ENCODE measurements at regions not wholly inside any gene's neighbourhood (a gene's known extent, or its start where the extent isn't known, plus 50 kb on each side); places are given as distances from the start of the nearest gene placed in this dataset.

DNA sequence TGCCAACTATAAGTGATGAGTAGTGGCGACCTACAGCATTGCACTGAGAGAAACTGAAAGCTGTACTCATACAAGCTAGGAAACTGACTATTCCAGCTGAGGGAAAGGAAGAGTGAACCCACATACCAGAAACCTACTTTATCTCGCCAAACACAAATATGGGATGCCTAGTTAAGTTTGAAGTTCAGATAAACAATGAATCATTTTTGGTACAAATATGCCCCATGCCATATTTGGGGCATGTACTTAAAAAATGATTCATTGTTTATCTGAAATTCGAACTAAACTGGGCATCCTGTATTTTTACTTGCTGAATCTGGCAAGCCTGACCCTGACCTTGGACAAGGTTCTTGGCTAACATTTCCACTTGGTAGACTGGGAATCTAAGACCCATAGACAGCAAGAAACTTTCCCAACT lies 527.8 kb upstream of the PSMD7 start:
- ChIA-PET CTCF (ENCODE audit: low intra/inter-chr PET ratio, low total read pairs) (no interaction called here), POLR2A (no interaction called here)
- Histone ChIP-seq H3K9ac (ENCODE audit: insufficient read depth, low read depth, low read length) (no peak overlapping the region), H3K36me3 (replicated peaks in 1 of 2; ENCODE audit: control insufficient read depth in 1 of 2, insufficient read depth in 2 of 2, low read length in 2 of 2) (no peaks in the 10 kb centered on the region), H3K4me1 (ENCODE audit: insufficient read depth, low read length) (no peaks in the 10 kb centered on the region), H3K4me3 (replicated peaks in 1 of 3; ENCODE audit: insufficient read depth in 1 of 3, low read depth in 2 of 3, low read length in 3 of 3) (no peak overlapping the region), H4K20me1 (ENCODE audit: insufficient read depth, low read length) (no peaks in the 10 kb centered on the region), H3K9me3 (ENCODE audit: low read length) (no peaks in the 10 kb centered on the region), H3K27me3 (ENCODE audit: control insufficient read depth in 1 of 2, insufficient read depth in 2 of 2, low read length in 2 of 2) (no peaks in the 10 kb centered on the region; a peak in 1 of 5 replicates), H3K27ac (ENCODE audit: extremely low read length, insufficient read depth, low read length) (no peak overlapping the region), H3K79me2 (ENCODE audit: insufficient read depth, low read length) (no peaks in the 10 kb centered on the region), H3K4me2 (ENCODE audit: low read depth, low read length) (no peak overlapping the region), H2AFZ (ENCODE audit: low read length) (no peak overlapping the region)
- intact Hi-C loops (cut with micrococcal nuclease; ENCODE audit: unreplicated experiment) (no loop called here), in situ Hi-C loops (cut with HindIII; ENCODE audit: extremely low pct_ligation_motif_present, low pct_unique_long_range_greater_than_20kb) (no loop called here)
- no TSS peak for BruUV-seq (replicated peaks)
- WGBS (ENCODE audit: low lambda C conversion rate) = 1% methylated on average over 3 of the region's 3 CpGs
- DNase-seq (ENCODE audit: low spot score) (no peak), FAIRE-seq (no peak), ATAC-seq (no peak)
- TF ChIP-seq MEF2D (CRISPR knock-in tag; IDR thresholded peaks at IDR 0.05) (no peak), SRF (IDR thresholded peaks at IDR 0.05; ENCODE audit: low read depth, low read length) (0 out of 2 replicates have a peak, but pooled peaks have one; percentile 21)

DNA sequence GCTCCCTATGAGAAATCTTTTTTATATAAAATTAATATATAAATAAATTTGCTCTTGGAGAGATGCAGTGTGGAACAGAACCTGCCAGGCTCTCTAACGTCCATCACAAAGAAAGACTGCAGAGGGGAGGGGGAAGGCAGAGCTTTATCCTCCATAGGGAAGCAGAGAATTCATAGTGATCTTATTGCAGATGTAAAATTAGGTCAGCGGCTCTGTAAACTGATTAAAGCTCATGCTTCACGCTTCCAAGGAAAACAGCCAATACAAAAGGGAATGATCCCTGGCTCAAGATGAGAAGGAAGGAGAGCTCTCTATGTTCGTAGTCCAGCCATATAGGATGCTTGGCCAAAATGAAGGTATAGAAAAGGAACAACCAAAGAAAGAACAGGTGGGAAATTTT lies 532.3 kb upstream of the PSMD7 start:
- intact Hi-C loops (cut with micrococcal nuclease; ENCODE audit: unreplicated experiment) (no loop called here), in situ Hi-C loops (cut with HindIII; ENCODE audit: extremely low pct_ligation_motif_present, low pct_unique_long_range_greater_than_20kb) (no loop called here)
- H3K4me1 ChIP-seq (ENCODE audit: insufficient read depth, low read length) = no peaks in the 10 kb centered on the region
- ChIA-PET CTCF (ENCODE audit: low intra/inter-chr PET ratio, low total read pairs) (no interaction called here), POLR2A (no interaction called here)
- H3K4me3 ChIP-seq (replicated peaks in 1 of 3; ENCODE audit: insufficient read depth in 1 of 3, low read depth in 2 of 3, low read length in 3 of 3) = no peak overlapping the region
- FAIRE-seq (no peak), DNase-seq (ENCODE audit: low spot score) (no peak), ATAC-seq (no peak)
- 10% methylated on average over 4 of the region's 4 CpGs for WGBS (ENCODE audit: low lambda C conversion rate)
- no TSS peak for BruUV-seq (replicated peaks)
- H4K20me1 ChIP-seq (ENCODE audit: insufficient read depth, low read length) = no peaks in the 10 kb centered on the region
- no peak overlapping the region for H3K9ac ChIP-seq (ENCODE audit: insufficient read depth, low read depth, low read length)
- H3K4me2 ChIP-seq (ENCODE audit: low read depth, low read length) = no peak overlapping the region
- H3K36me3 ChIP-seq (replicated peaks in 1 of 2; ENCODE audit: control insufficient read depth in 1 of 2, insufficient read depth in 2 of 2, low read length in 2 of 2) = no peaks in the 10 kb centered on the region
- H3K9me3 ChIP-seq (ENCODE audit: low read length) = peaks cover 3% of the 10 kb centered on the region; the same call in 1 of the 2 replicates
- TF ChIP-seq HCFC1 (IDR thresholded peaks at IDR 0.05; ENCODE audit: low read depth, low read length) (no peak), HOXA3 (CRISPR knock-in tag; IDR thresholded peaks at IDR 0.05) (no peak), TOE1 (CRISPR knock-in tag; IDR thresholded peaks at IDR 0.05) (no peak), MTA1 (CRISPR knock-in tag; IDR thresholded peaks at IDR 0.05; ENCODE audit: borderline replicate concordance) (no peak), ZNF460 (CRISPR knock-in tag; IDR thresholded peaks at IDR 0.05; ENCODE audit: borderline replicate concordance) (no peak), ZSCAN21 (CRISPR knock-in tag; IDR thresholded peaks at IDR 0.05; ENCODE audit: borderline replicate concordance) (no peak), RBM39 (IDR thresholded peaks at IDR 0.05; ENCODE audit: low read depth, low read length, poor library complexity, severe bottlenecking) (no peak), ZNF7 (CRISPR knock-in tag; IDR thresholded peaks at IDR 0.05) (no peak), ATRX (CRISPR knock-in tag; IDR thresholded peaks at IDR 0.05; ENCODE audit: borderline replicate concordance) (no peak), SIN3B (IDR thresholded peaks at IDR 0.05; ENCODE audit: low read length) (no peak), IRF2 (CRISPR knock-in tag; IDR thresholded peaks at IDR 0.05) (no peak), PAWR (CRISPR knock-in tag; IDR thresholded peaks at IDR 0.05; ENCODE audit: borderline replicate concordance) (no peak), FOXO1 (CRISPR knock-in tag; IDR thresholded peaks at IDR 0.05) (no peak)
- H2AFZ ChIP-seq (ENCODE audit: low read length) = no peak overlapping the region
- H3K79me2 ChIP-seq (ENCODE audit: insufficient read depth, low read length) = no peaks in the 10 kb centered on the region
- no peak overlapping the region for H3K27ac ChIP-seq (ENCODE audit: extremely low read length, insufficient read depth, low read length)
- no peaks in the 10 kb centered on the region; a peak in 1 of 5 replicates for H3K27me3 ChIP-seq (ENCODE audit: control insufficient read depth in 1 of 2, insufficient read depth in 2 of 2, low read length in 2 of 2)

Data from HepG2 (cell line).